ENCODE measurements at regions not wholly inside any gene's neighbourhood (a gene's known extent, or its start where the extent isn't known, plus 50 kb on each side); places are given as distances from the start of the nearest gene placed in this dataset.
A peak's percentile ranks its signal among the peaks of the same experiment; 100 is the strongest.

GRCh38 chr4:82045267-82045666 lies 328.5 kb downstream of the HNRNPD start:
- Histone ChIP-seq H3K4me1 (ENCODE audit: control insufficient read depth in 1 of 2, insufficient read depth in 2 of 2, low read length in 2 of 2) (peaks cover 9 to 16% of the 10 kb centered on the region in 2 donors), H3K27me3 (ENCODE audit: control insufficient read depth in 2 of 2, insufficient read depth in 2 of 2, low read length in 2 of 2) (peaks cover 33 to 39% of the 10 kb centered on the region in 2 donors), H3K79me2 (ENCODE audit: insufficient read depth, low read length) (no peaks in the 10 kb centered on the region), H4K20me1 (ENCODE audit: insufficient read depth, low read length) (no peaks in the 10 kb centered on the region), H2AFZ (ENCODE audit: insufficient read depth, low read depth, low read length, poor library complexity, severe bottlenecking) (no peak overlapping the region), H3K9me3 (replicated peaks in 1 of 2; ENCODE audit: control insufficient read depth in 1 of 2, insufficient read depth in 1 of 2, low read length in 2 of 2) (peaks cover 0 to 10% of the 10 kb centered on the region in 2 donors), H3K4me3 (replicated peaks in 1 of 3; ENCODE audit: low read depth in 2 of 3, low read length in 3 of 3) (no peak overlapping the region), H3K36me3 (replicated peaks in 1 of 2; ENCODE audit: control insufficient read depth in 1 of 2, insufficient read depth in 2 of 2, low read length in 2 of 2) (no peaks in the 10 kb centered on the region), H3K27ac (ENCODE audit: low read depth in 1 of 2, low read length in 2 of 2) (no peak overlapping the region), H3K9ac (ENCODE audit: insufficient read depth, low read length, poor library complexity, severe bottlenecking) (no peak overlapping the region), H3K4me2 (replicated peaks; ENCODE audit: extremely low read depth, low read length, poor library complexity, severe bottlenecking) (peak overlapping the region; percentile 83)
- Mint-ChIP-seq H3K4me1 (peaks cover 21% of the 10 kb centered on the region), H3K27me3 (ENCODE audit: low read depth in 3 of 3) (peaks cover 28 to 43% (median 39%) of the 10 kb centered on the region in 3 donors), H3K36me3 (peaks cover 0 to 4% of the 10 kb centered on the region in 2 donors), H3K9me3 (peaks cover 0 to 8% (median 0%) of the 10 kb centered on the region in 7 donors), H3K4me3 (peak overlapping the region in 1 of 2 donors; percentile 83), H3K27ac (no peak overlapping the region)
- intact Hi-C loops (cut with micrococcal nuclease): no loop called here
- TF ChIP-seq CTCF (IDR thresholded peaks at IDR 0.05): no peak
- WGBS (ENCODE audit: insufficient coverage): 100% methylated on average over 1 of the region's 5 CpGs
- no peak for DNase-seq

GRCh38 chr4:82044141-82044993 lies 329.4 kb downstream of the HNRNPD start:
- Mint-ChIP-seq H3K4me1 (peaks cover 21% of the 10 kb centered on the region), H3K4me3 (peak overlapping the region; percentile 56 to 83), H3K27ac (no peak overlapping the region), H3K9me3 (peaks cover 0 to 8% (median 0%) of the 10 kb centered on the region in 7 donors), H3K36me3 (peaks cover 0 to 4% of the 10 kb centered on the region in 2 donors), H3K27me3 (ENCODE audit: low read depth in 3 of 3) (peaks cover 28 to 43% (median 39%) of the 10 kb centered on the region in 3 donors)
- under 1% methylated on average over 59 of the region's 75 CpGs for WGBS (ENCODE audit: insufficient coverage)
- no peak overlapping the region for H3K27ac ChIP-seq (ENCODE audit: low read depth in 1 of 2, low read length in 2 of 2)
- H3K4me1 ChIP-seq (ENCODE audit: control insufficient read depth in 1 of 2, insufficient read depth in 2 of 2, low read length in 2 of 2): peaks cover 9 to 19% of the 10 kb centered on the region in 2 donors
- no peaks in the 10 kb centered on the region for H3K79me2 ChIP-seq (ENCODE audit: insufficient read depth, low read length)
- peak overlapping the region; percentile 83 for H3K4me2 ChIP-seq (replicated peaks; ENCODE audit: extremely low read depth, low read length, poor library complexity, severe bottlenecking)
- H3K4me3 ChIP-seq (replicated peaks in 1 of 3; ENCODE audit: low read depth in 2 of 3, low read length in 3 of 3): peak overlapping the region; percentile 34 to 72 (median 38)
- H4K20me1 ChIP-seq (ENCODE audit: insufficient read depth, low read length): no peaks in the 10 kb centered on the region
- H3K9ac ChIP-seq (ENCODE audit: insufficient read depth, low read length, poor library complexity, severe bottlenecking): no peak overlapping the region
- intact Hi-C loops (cut with micrococcal nuclease): no loop called here
- H2AFZ ChIP-seq (ENCODE audit: insufficient read depth, low read depth, low read length, poor library complexity, severe bottlenecking): peak overlapping the region; percentile 57
- peak; percentile 19 to 57 (median 38) for DNase-seq
- peaks cover 33 to 39% of the 10 kb centered on the region in 2 donors for H3K27me3 ChIP-seq (ENCODE audit: control insufficient read depth in 2 of 2, insufficient read depth in 2 of 2, low read length in 2 of 2)
- H3K36me3 ChIP-seq (replicated peaks in 1 of 2; ENCODE audit: control insufficient read depth in 1 of 2, insufficient read depth in 2 of 2, low read length in 2 of 2): no peaks in the 10 kb centered on the region
- no peak for TF ChIP-seq CTCF (IDR thresholded peaks at IDR 0.05)
- peaks cover 0 to 10% of the 10 kb centered on the region in 2 donors for H3K9me3 ChIP-seq (replicated peaks in 1 of 2; ENCODE audit: control insufficient read depth in 1 of 2, insufficient read depth in 1 of 2, low read length in 2 of 2)

All from CD14-positive monocyte (primary cell).